ENCODE measurements at regions not wholly inside any gene's neighbourhood (a gene's known extent, or its start where the extent isn't known, plus 50 kb on each side); places are given as distances from the start of the nearest gene placed in this dataset.
A peak's percentile ranks its signal among the peaks of the same experiment; 100 is the strongest.
"Not testable (repeated sequence)": the region's sequence is repeated elsewhere in the genome, so short reads cannot be mapped to it uniquely, and the experiment has no call there.

DNA sequence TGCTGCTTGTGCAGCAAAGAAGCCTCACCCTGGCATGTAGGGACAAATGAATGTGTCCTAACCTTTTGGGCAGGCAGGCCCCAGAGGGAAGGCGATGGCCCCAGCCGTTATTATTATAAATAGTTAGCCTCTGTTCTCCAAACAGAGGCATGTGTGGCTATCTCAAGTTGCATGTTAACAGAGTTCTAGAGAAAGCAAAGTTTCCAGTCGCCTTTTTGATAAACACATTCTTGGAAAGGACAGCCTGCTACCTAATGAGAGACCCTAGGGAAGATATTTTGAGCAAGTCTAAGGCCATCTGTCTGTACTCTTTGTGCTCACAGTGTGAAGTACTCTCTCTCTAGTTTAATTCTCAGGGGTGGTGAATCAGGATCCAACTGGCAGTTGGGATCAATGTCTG lies 97.4 kb upstream of the FHL2 start:
- no peak overlapping the region for H3K27ac ChIP-seq (ENCODE audit: low read depth, low read length)
- no peaks in the 10 kb centered on the region for H3K4me1 ChIP-seq (ENCODE audit: control insufficient read depth, insufficient read depth, low read length, unreplicated experiment)
- H2AFZ ChIP-seq (ENCODE audit: low read length, unreplicated experiment), result no peak overlapping the region
- no peaks in the 10 kb centered on the region for H3K36me3 ChIP-seq (ENCODE audit: insufficient read depth, low read length)
- no peaks in the 10 kb centered on the region for H3K27me3 ChIP-seq (ENCODE audit: insufficient read depth, low read length)
- H3K4me3 ChIP-seq (ENCODE audit: low read depth, low read length), result no peak overlapping the region
- no peaks in the 10 kb centered on the region for H3K79me2 ChIP-seq (ENCODE audit: control insufficient read depth, insufficient read depth, low read length, unreplicated experiment)

DNA sequence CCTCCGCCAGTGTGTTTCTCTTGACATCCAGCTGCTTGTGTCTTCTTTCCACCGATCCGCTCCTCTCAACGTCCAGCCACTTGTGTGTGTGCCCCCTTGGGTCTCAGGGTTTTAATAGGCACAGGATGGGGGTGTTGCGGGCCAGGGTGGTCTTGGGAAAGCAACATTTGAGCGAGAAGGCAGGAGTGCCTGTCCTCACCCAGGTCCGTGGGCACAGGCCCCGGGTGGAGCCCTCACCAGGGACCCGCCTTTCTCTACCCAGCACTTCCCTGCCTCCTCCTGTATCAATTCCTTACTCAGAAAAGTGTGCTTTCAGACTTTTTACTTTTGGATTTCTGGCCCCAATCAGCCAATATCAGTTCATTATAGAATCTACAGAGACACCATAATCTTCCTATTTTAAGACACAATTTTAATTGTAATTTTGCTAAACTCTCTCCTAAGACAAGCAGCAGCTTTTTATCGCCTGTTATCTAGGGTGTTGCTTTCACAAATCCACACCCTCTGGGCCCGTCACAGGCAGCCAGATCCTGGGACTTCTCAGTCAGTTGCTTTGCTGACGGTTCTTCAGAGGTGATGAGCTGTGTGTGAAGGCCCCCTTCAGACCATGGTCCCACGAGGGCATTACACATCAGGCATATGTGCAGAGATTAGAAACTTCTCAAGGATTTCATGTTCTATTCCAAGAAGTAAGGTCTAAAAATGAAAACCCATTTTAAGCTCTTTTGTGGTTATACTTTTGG lies 96.0 kb upstream of the FHL2 start:
- H3K27me3 ChIP-seq (ENCODE audit: insufficient read depth, low read length), result no peaks in the 10 kb centered on the region
- H3K36me3 ChIP-seq (ENCODE audit: insufficient read depth, low read length), result no peaks in the 10 kb centered on the region
- H3K79me2 ChIP-seq (ENCODE audit: control insufficient read depth, insufficient read depth, low read length, unreplicated experiment), result no peaks in the 10 kb centered on the region
- no peak overlapping the region for H2AFZ ChIP-seq (ENCODE audit: low read length, unreplicated experiment)
- peaks cover 11% of the 10 kb centered on the region for H3K4me1 ChIP-seq (ENCODE audit: control insufficient read depth, insufficient read depth, low read length, unreplicated experiment)
- no peak overlapping the region for H3K27ac ChIP-seq (ENCODE audit: low read depth, low read length)
- no peak overlapping the region for H3K4me3 ChIP-seq (ENCODE audit: low read depth, low read length)

- H3K79me2 ChIP-seq (ENCODE audit: control insufficient read depth, insufficient read depth, low read length, unreplicated experiment), result no peaks in the 10 kb centered on the region
- H2AFZ ChIP-seq (ENCODE audit: low read length, unreplicated experiment), result no peak overlapping the region
- no peaks in the 10 kb centered on the region for H3K36me3 ChIP-seq (ENCODE audit: insufficient read depth, low read length)
- no peak overlapping the region for H3K27ac ChIP-seq (ENCODE audit: low read depth, low read length)
- H3K4me3 ChIP-seq (ENCODE audit: low read depth, low read length), result no peak overlapping the region
- H3K27me3 ChIP-seq (ENCODE audit: insufficient read depth, low read length), result no peaks in the 10 kb centered on the region
- H3K4me1 ChIP-seq (ENCODE audit: control insufficient read depth, insufficient read depth, low read length, unreplicated experiment), result peaks cover 31% of the 10 kb centered on the region
Observed at GRCh38 chr2:105490956-105491355, 92.1 kb upstream of the FHL2 start.

- no peaks in the 10 kb centered on the region for H3K79me2 ChIP-seq (ENCODE audit: control insufficient read depth, insufficient read depth, low read length, unreplicated experiment)
- H3K4me1 ChIP-seq (ENCODE audit: control insufficient read depth, insufficient read depth, low read length, unreplicated experiment), result peaks cover 31% of the 10 kb centered on the region
- H3K27me3 ChIP-seq (ENCODE audit: insufficient read depth, low read length), result no peaks in the 10 kb centered on the region
- H3K27ac ChIP-seq (ENCODE audit: low read depth, low read length), result no peak overlapping the region
- H3K4me3 ChIP-seq (ENCODE audit: low read depth, low read length), result no peak overlapping the region
- H2AFZ ChIP-seq (ENCODE audit: low read length, unreplicated experiment), result no peak overlapping the region
- no peaks in the 10 kb centered on the region for H3K36me3 ChIP-seq (ENCODE audit: insufficient read depth, low read length)
Observed at GRCh38 chr2:105490204-105490603, 91.4 kb upstream of the FHL2 start.

DNA sequence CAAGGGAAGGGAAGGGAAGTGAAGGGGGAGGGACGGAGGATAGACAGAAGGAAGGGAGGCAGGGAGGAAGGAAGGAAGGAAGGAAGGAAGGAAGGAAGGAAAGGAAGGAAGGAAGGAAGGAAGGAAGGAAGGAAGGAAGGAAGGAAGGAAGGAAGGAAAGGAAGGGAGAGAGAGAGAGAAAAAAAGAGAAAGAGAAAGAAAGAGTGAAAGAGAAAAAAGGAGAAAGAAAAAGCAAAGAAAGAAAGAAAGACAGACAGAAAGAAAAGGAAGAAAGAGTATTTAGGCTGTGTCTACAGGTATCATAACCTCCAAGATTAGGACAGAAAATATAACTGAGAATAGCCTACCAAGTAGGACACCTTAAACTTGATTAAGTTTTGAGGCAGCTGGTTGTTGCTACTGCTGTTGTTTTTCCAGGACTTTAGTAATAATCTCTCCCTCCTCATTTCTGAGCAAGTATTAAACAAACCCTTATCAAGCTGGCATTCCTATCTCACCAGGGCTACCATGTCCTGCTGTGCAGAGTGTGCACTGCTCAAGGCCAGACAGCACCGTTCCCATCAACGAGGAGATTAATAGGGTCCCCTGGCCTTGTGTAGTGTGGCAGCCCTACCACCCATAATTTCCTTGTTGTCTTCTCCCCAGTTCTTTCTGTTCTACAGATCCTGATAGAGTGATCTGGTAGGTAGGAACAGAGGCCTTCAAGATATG lies 90.5 kb upstream of the FHL2 start:
- no peaks in the 10 kb centered on the region for H3K79me2 ChIP-seq (ENCODE audit: control insufficient read depth, insufficient read depth, low read length, unreplicated experiment)
- H3K27me3 ChIP-seq (ENCODE audit: insufficient read depth, low read length), result no peaks in the 10 kb centered on the region
- H3K27ac ChIP-seq (ENCODE audit: low read depth, low read length), result no peak overlapping the region
- no peaks in the 10 kb centered on the region for H3K36me3 ChIP-seq (ENCODE audit: insufficient read depth, low read length)
- peaks cover 31% of the 10 kb centered on the region for H3K4me1 ChIP-seq (ENCODE audit: control insufficient read depth, insufficient read depth, low read length, unreplicated experiment)
- no peak overlapping the region for H3K4me3 ChIP-seq (ENCODE audit: low read depth, low read length)
- H2AFZ ChIP-seq (ENCODE audit: low read length, unreplicated experiment), result no peak overlapping the region

- Histone ChIP-seq H3K4me3 (ENCODE audit: low read depth, low read length) (no peak overlapping the region), H3K27ac (ENCODE audit: low read depth, low read length) (no peak overlapping the region), H3K4me1 (ENCODE audit: control insufficient read depth, insufficient read depth, low read length, unreplicated experiment) (peaks cover 31% of the 10 kb centered on the region), H3K36me3 (ENCODE audit: insufficient read depth, low read length) (no peaks in the 10 kb centered on the region), H3K27me3 (ENCODE audit: insufficient read depth, low read length) (no peaks in the 10 kb centered on the region), H2AFZ (ENCODE audit: low read length, unreplicated experiment) (no peak overlapping the region), H3K79me2 (ENCODE audit: control insufficient read depth, insufficient read depth, low read length, unreplicated experiment) (no peaks in the 10 kb centered on the region)
Observed at GRCh38 chr2:105488285-105488684, 89.4 kb upstream of the FHL2 start.

- no peaks in the 10 kb centered on the region for H3K27me3 ChIP-seq (ENCODE audit: insufficient read depth, low read length)
- peak overlapping the region; percentile 26; the same call in 1 of the 2 replicates for H3K4me3 ChIP-seq (ENCODE audit: low read depth, low read length)
- peaks cover 31% of the 10 kb centered on the region for H3K4me1 ChIP-seq (ENCODE audit: control insufficient read depth, insufficient read depth, low read length, unreplicated experiment)
- no peaks in the 10 kb centered on the region for H3K79me2 ChIP-seq (ENCODE audit: control insufficient read depth, insufficient read depth, low read length, unreplicated experiment)
- peak overlapping the region; percentile 30 for H3K27ac ChIP-seq (ENCODE audit: low read depth, low read length)
- H3K36me3 ChIP-seq (ENCODE audit: insufficient read depth, low read length), result no peaks in the 10 kb centered on the region
- H2AFZ ChIP-seq (ENCODE audit: low read length, unreplicated experiment), result peak overlapping the region; percentile 19
Observed at GRCh38 chr2:105487142-105488069, 88.6 kb upstream of the FHL2 start.

- Histone ChIP-seq H3K36me3 (ENCODE audit: insufficient read depth, low read length) (no peaks in the 10 kb centered on the region), H3K4me1 (ENCODE audit: control insufficient read depth, insufficient read depth, low read length, unreplicated experiment) (peaks cover 31% of the 10 kb centered on the region), H3K27ac (ENCODE audit: low read depth, low read length) (peak overlapping the region; percentile 30), H2AFZ (ENCODE audit: low read length, unreplicated experiment) (peak overlapping the region; percentile 19), H3K27me3 (ENCODE audit: insufficient read depth, low read length) (no peaks in the 10 kb centered on the region), H3K4me3 (ENCODE audit: low read depth, low read length) (0 out of 2 replicates have a peak overlapping the region, but pooled peaks have one; percentile 26), H3K79me2 (ENCODE audit: control insufficient read depth, insufficient read depth, low read length, unreplicated experiment) (no peaks in the 10 kb centered on the region)
Observed at GRCh38 chr2:105486762-105487141, 87.9 kb upstream of the FHL2 start.

GRCh38 chr2:105478670-105479069 lies 79.8 kb upstream of the FHL2 start:
- no peaks in the 10 kb centered on the region for H3K27me3 ChIP-seq (ENCODE audit: insufficient read depth, low read length)
- no peaks in the 10 kb centered on the region for H3K4me1 ChIP-seq (ENCODE audit: control insufficient read depth, insufficient read depth, low read length, unreplicated experiment)
- H2AFZ ChIP-seq (ENCODE audit: low read length, unreplicated experiment), result no peak overlapping the region
- no peak overlapping the region for H3K27ac ChIP-seq (ENCODE audit: low read depth, low read length)
- H3K79me2 ChIP-seq (ENCODE audit: control insufficient read depth, insufficient read depth, low read length, unreplicated experiment), result no peaks in the 10 kb centered on the region
- no peak overlapping the region for H3K4me3 ChIP-seq (ENCODE audit: low read depth, low read length)
- H3K36me3 ChIP-seq (ENCODE audit: insufficient read depth, low read length), result no peaks in the 10 kb centered on the region

DNA sequence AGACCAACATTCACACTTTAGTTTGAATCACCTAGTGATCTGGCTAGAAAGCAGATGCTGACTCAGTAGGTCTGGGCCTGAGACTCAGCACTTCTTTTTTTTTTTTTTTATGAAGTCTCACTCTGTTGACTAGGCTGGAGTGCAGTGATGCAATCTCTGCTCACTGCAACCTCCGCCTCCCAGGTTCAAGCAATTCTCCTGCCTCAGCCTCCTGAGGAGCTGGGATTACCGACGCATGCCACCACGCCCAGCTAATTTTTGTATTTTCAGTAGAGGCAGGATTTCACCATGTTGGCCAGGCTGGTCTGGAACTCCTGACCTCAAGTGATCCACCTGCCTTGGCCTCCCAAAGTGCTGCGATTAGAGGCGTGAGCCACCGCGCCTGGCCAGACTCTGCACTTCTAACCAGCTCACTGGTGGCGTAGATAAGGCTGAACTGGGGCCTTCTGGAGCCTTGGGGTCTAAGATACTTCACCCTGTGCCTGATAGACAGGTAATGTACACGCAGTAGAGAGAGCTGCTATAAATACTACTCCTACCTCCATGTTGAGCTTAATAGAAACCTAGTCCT lies 78.3 kb upstream of the FHL2 start:
- H3K36me3 ChIP-seq (ENCODE audit: insufficient read depth, low read length); H2AFZ ChIP-seq (ENCODE audit: low read length, unreplicated experiment); H3K79me2 ChIP-seq (ENCODE audit: control insufficient read depth, insufficient read depth, low read length, unreplicated experiment); H3K27ac ChIP-seq (ENCODE audit: low read depth, low read length); H3K4me1 ChIP-seq (ENCODE audit: control insufficient read depth, insufficient read depth, low read length, unreplicated experiment); H3K27me3 ChIP-seq (ENCODE audit: insufficient read depth, low read length); H3K4me3 ChIP-seq (ENCODE audit: low read depth, low read length): not testable (repeated sequence)
